Stomach (tissue), 4 donors: ENCODE measurements at regions not wholly inside any gene's neighbourhood (a gene's known extent, or its start where the extent isn't known, plus 50 kb on each side); places are given as distances from the start of the nearest gene placed in this dataset.

Experiments
- EP300 ChIP-seq: sonication (generic); formaldehyde crosslinking; IDR thresholded peaks from one replicate; pipeline ENCODE4 v1.6.1; 2017; ENCODE audit warnings: antibody characterized with exemption
- POLR2A ChIP-seq, 4 donors: fragments of 450-650 bp; IDR thresholded peaks; one replicate each; pipeline ENCODE4 v1.6.1; 2016; ENCODE audit warnings: antibody characterized with exemption in 4 of 4, control low read depth in 2 of 4, mild to moderate bottlenecking in 1 of 4, moderate library complexity in 1 of 4
- POLR2AphosphoS5 ChIP-seq, 3 donors: sonication (generic); formaldehyde crosslinking; IDR thresholded peaks; one replicate each; pipeline ENCODE4 v1.6.1; 2016; ENCODE audit warnings: antibody characterized with exemption in 3 of 3
- TF ChIP-seq, protein P1 (sequence below), 7 experiments: fragments of 450-650 bp in 4 of 7; fragments of 200-600 bp in 3 of 7; sonication (generic) in 3 of 7; IDR thresholded peaks; one replicate each; pipeline ENCODE4 v1.5.1; 2016 to 2019; ENCODE audit warnings: antibody characterized with exemption in 7 of 7, control low read depth in 2 of 7, mild to moderate bottlenecking in 1 of 7

DNA sequence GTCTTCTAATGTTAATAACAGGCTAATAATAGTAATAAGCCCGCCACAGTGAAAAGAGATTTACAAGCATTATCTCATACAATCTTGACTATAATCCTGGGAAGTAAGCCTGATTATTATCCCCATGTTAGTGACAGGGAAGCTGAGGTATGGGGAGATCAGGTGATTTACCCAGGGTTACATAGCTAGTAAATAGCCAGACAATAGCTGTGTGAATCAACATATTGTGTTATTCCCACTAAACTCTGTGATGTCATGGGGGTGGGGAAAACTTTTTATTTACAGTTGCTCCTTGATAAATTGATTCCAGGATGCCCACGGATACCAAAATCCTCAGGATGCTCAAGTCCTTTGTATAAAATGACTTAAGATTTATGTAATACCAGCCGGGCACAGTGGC is 181.9 kb downstream of the LMO4 start:
- TF ChIP-seq, protein P1, sequence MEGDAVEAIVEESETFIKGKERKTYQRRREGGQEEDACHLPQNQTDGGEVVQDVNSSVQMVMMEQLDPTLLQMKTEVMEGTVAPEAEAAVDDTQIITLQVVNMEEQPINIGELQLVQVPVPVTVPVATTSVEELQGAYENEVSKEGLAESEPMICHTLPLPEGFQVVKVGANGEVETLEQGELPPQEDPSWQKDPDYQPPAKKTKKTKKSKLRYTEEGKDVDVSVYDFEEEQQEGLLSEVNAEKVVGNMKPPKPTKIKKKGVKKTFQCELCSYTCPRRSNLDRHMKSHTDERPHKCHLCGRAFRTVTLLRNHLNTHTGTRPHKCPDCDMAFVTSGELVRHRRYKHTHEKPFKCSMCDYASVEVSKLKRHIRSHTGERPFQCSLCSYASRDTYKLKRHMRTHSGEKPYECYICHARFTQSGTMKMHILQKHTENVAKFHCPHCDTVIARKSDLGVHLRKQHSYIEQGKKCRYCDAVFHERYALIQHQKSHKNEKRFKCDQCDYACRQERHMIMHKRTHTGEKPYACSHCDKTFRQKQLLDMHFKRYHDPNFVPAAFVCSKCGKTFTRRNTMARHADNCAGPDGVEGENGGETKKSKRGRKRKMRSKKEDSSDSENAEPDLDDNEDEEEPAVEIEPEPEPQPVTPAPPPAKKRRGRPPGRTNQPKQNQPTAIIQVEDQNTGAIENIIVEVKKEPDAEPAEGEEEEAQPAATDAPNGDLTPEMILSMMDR (IDR thresholded peaks at IDR 0.05), result no peak
- no peak for TF ChIP-seq POLR2A (IDR thresholded peaks at IDR 0.05)
- no peak for TF ChIP-seq POLR2AphosphoS5 (IDR thresholded peaks at IDR 0.05)
- no peak for TF ChIP-seq EP300
